Activated T-cell treated with anti-CD3 and anti-CD28 coated beads for 48 hours (primary cell): ENCODE measurements at regions not wholly inside any gene's neighbourhood (a gene's known extent, or its start where the extent isn't known, plus 50 kb on each side); places are given as distances from the start of the nearest gene placed in this dataset.
A peak's percentile ranks its signal among the peaks of the same experiment; 100 is the strongest.

Source experiments
- DNase-seq: peaks from one replicate; pipeline ENCODE4 v3.0.0-alpha.2; 2020; ENCODE audit warnings: low read depth

- DNase-seq: no peak
Observed at GRCh38 chr15:98144388-98144787, 183.9 kb downstream of the ARRDC4 start.

GRCh38 chr15:98146031-98146820, 185.7 kb downstream of the ARRDC4 start:
- DNase-seq: no peak

GRCh38 chr15:98147415-98147814, 186.9 kb downstream of the ARRDC4 start:
- DNase-seq: no peak

GRCh38 chr15:98150084-98150483, 189.6 kb downstream of the ARRDC4 start:
- DNase-seq: no peak

GRCh38 chr15:98150536-98150935, 190.0 kb downstream of the ARRDC4 start:
- DNase-seq: no peak

GRCh38 chr15:98151096-98151495, 190.6 kb downstream of the ARRDC4 start:
- DNase-seq: no peak

GRCh38 chr15:98152156-98152555, 191.7 kb downstream of the ARRDC4 start:
- DNase-seq: no peak

GRCh38 chr15:98154863-98155262, 194.4 kb downstream of the ARRDC4 start:
- DNase-seq: no peak

GRCh38 chr15:98155356-98155755, 194.9 kb downstream of the ARRDC4 start:
- no peak for DNase-seq

GRCh38 chr15:98160236-98160635, 199.7 kb downstream of the ARRDC4 start:
- peak; percentile 15 for DNase-seq

GRCh38 chr15:98163319-98164045, 203.0 kb downstream of the ARRDC4 start:
- DNase-seq: no peak

GRCh38 chr15:98164571-98164970, 204.1 kb downstream of the ARRDC4 start:
- no peak for DNase-seq

GRCh38 chr15:98164986-98165385, 204.5 kb downstream of the ARRDC4 start:
- DNase-seq: no peak

GRCh38 chr15:98167722-98168268, 207.3 kb downstream of the ARRDC4 start:
- DNase-seq: no peak

GRCh38 chr15:98169551-98169950, 209.0 kb downstream of the ARRDC4 start:
- no peak for DNase-seq

GRCh38 chr15:98174286-98174685, 213.8 kb downstream of the ARRDC4 start:
- DNase-seq: no peak

- no peak for DNase-seq
Observed at GRCh38 chr15:98174841-98175240, 214.3 kb downstream of the ARRDC4 start.

- DNase-seq: peak; percentile 8
Observed at GRCh38 chr15:98177966-98178592, 217.6 kb downstream of the ARRDC4 start.

GRCh38 chr15:98178861-98179260, 218.4 kb downstream of the ARRDC4 start:
- DNase-seq: no peak

- DNase-seq: no peak
Observed at GRCh38 chr15:98187549-98187948, 227.0 kb downstream of the ARRDC4 start.

- no peak for DNase-seq
Observed at GRCh38 chr15:98190914-98191313, 230.4 kb downstream of the ARRDC4 start.

- DNase-seq: no peak
Observed at GRCh38 chr15:98195796-98196195, 235.3 kb downstream of the ARRDC4 start.

- no peak for DNase-seq
Observed at GRCh38 chr15:98196371-98196770, 235.9 kb downstream of the ARRDC4 start.
